NCI-H146 (cell line): ENCODE measurements at regions not wholly inside any gene's neighbourhood (a gene's known extent, or its start where the extent isn't known, plus 50 kb on each side); places are given as distances from the start of the nearest gene placed in this dataset.
"Not testable (repeated sequence)": the region's sequence is repeated elsewhere in the genome, so short reads cannot be mapped to it uniquely, and the experiment has no call there.

Experiments
- DNase-seq: peaks from one replicate; lab custom pipeline; 2025; lab: John Stamatoyannopoulos, UW

GRCh38 chr14:22152161-22152870 is 436.7 kb downstream of the DAD1 start:
- no peak for DNase-seq

GRCh38 chr14:22151121-22151520 is 437.9 kb downstream of the DAD1 start:
- DNase-seq, result no peak

GRCh38 chr14:22149058-22149457 is 440.0 kb downstream of the DAD1 start:
- DNase-seq, result no peak

GRCh38 chr14:22147716-22148115 is 441.3 kb downstream of the DAD1 start:
- DNase-seq, result no peak

- no peak for DNase-seq
Measured at GRCh38 chr14:22143363-22143762, 445.7 kb downstream of the DAD1 start.

GRCh38 chr14:22140633-22141032 is 448.4 kb downstream of the DAD1 start:
- DNase-seq, result no peak

- no peak for DNase-seq
Measured at GRCh38 chr14:22131749-22132476, 457.1 kb downstream of the DAD1 start.

GRCh38 chr14:22124073-22124613 is 450.5 kb upstream of the OR4E1 start:
- no peak for DNase-seq

- DNase-seq, result no peak
Measured at GRCh38 chr14:22122829-22123560, 449.4 kb upstream of the OR4E1 start.

GRCh38 chr14:22122227-22122818 is 448.7 kb upstream of the OR4E1 start:
- DNase-seq, result no peak

- no peak for DNase-seq
Measured at GRCh38 chr14:22118899-22119477, 445.4 kb upstream of the OR4E1 start.

- no peak for DNase-seq
Measured at GRCh38 chr14:22113401-22113800, 439.8 kb upstream of the OR4E1 start.

- no peak for DNase-seq
Measured at GRCh38 chr14:22112004-22112403, 438.4 kb upstream of the OR4E1 start.

- no peak for DNase-seq
Measured at GRCh38 chr14:22107753-22108152, 434.1 kb upstream of the OR4E1 start.

- no peak for DNase-seq
Measured at GRCh38 chr14:22106700-22107697, 433.4 kb upstream of the OR4E1 start.

GRCh38 chr14:22105624-22106006 is 432.0 kb upstream of the OR4E1 start:
- DNase-seq, result no peak

- no peak for DNase-seq
Measured at GRCh38 chr14:22105006-22105623, 431.5 kb upstream of the OR4E1 start.

GRCh38 chr14:22100764-22101120 is 427.1 kb upstream of the OR4E1 start:
- not testable (repeated sequence) for DNase-seq

- DNase-seq, result no peak
Measured at GRCh38 chr14:22099942-22100763, 426.5 kb upstream of the OR4E1 start.
